Right lobe of liver (tissue), 6 donors: ENCODE measurements at regions not wholly inside any gene's neighbourhood (a gene's known extent, or its start where the extent isn't known, plus 50 kb on each side); places are given as distances from the start of the nearest gene placed in this dataset.
A peak's percentile ranks its signal among the peaks of the same experiment; 100 is the strongest.

Source experiments
- ATAC-seq, 4 donors: fragments of 200-7000 bp; cut with Tn5 transposase; one replicate each; pipeline ENCODE4 v1.9.1; 2020; ENCODE audit warnings: mild to moderate bottlenecking in 4 of 4, moderate library complexity in 4 of 4
- DNase-seq, 3 donors: peaks; one replicate each; pipeline ENCODE4 v3.0.0-alpha.2; 2020
- H3K27ac ChIP-seq, 3 donors: fragments of 200-600 bp; one replicate each; pipeline ENCODE4 v1.8.0; 2022
- H3K27me3 ChIP-seq, 2 donors: fragments of 200-600 bp; one replicate each; pipeline ENCODE4 v1.8.0; 2022
- H3K36me3 ChIP-seq, 4 donors: fragments of 200-600 bp; sonication (generic) in 1 of 4; one replicate each; pipeline versions ENCODE4 v1.5.1 to v1.8.0; 2017 to 2022; ENCODE audit warnings: control low read depth in 1 of 4
- H3K4me1 ChIP-seq, 4 donors: fragments of 200-600 bp; sonication (generic) in 1 of 4; one replicate each; pipeline versions ENCODE4 v1.5.1 to v1.8.0; 2017 to 2022; ENCODE audit warnings: control low read depth in 1 of 4
- H3K4me3 ChIP-seq, 3 donors: fragments of 200-600 bp; one replicate each; pipeline ENCODE4 v1.8.0; 2022
- H3K9me3 ChIP-seq, 4 donors: fragments of 200-600 bp; sonication (generic) in 1 of 4; one replicate each; pipeline versions ENCODE4 v1.5.1 to v1.8.0; 2017 to 2022; ENCODE audit warnings: control low read depth in 1 of 4
- CTCF ChIP-seq, 4 donors: fragments of 200-600 bp in 3 of 4; fragments of 450-650 bp in 1 of 4; IDR thresholded peaks; one replicate each; pipeline versions ENCODE4 v1.5.1 to v1.8.0; 2016 to 2022; ENCODE audit warnings: antibody characterized with exemption in 4 of 4, mild to moderate bottlenecking in 2 of 4
- POLR2A ChIP-seq: fragments of 450-650 bp; IDR thresholded peaks from one replicate; pipeline ENCODE4 v1.6.1; 2017; ENCODE audit warnings: antibody characterized with exemption, mild to moderate bottlenecking
- WGBS: methylation state at CpG from one replicate; pipeline ENCODE4 v1.1.6; 2018; ENCODE audit warnings: low coverage, low lambda C conversion rate; ENCODE audit not compliant: insufficient coverage; ENCODE audit errors: missing lambda C conversion rate; 5-methylcytosine and 5-hydroxymethylcytosine counted together
- intact Hi-C, 2 donors: fragments of 100-400 bp; cut with DNase I; formaldehyde crosslinking; loops; one replicate each; pipeline versions ENCODE4 v1.11.2 to v1.14.1; 2022
- donor health status: DM: no; HTN: yes; CAD: no.
- donor health status: DM: no; HTN: no; CAD: no.
- donor health status: DM: no; HTN: no; CAD: no.
- donor health status: DM: no; HTN: yes; CAD: no.
- donor health status: DM: no; HTN: yes; CAD: no.

- TF ChIP-seq POLR2A (no peak), CTCF (IDR thresholded peaks at IDR 0.05) (no peak)
Observed at GRCh38 chr1:60540141-60540540, 466.6 kb upstream of the C1orf87 start.

DNA sequence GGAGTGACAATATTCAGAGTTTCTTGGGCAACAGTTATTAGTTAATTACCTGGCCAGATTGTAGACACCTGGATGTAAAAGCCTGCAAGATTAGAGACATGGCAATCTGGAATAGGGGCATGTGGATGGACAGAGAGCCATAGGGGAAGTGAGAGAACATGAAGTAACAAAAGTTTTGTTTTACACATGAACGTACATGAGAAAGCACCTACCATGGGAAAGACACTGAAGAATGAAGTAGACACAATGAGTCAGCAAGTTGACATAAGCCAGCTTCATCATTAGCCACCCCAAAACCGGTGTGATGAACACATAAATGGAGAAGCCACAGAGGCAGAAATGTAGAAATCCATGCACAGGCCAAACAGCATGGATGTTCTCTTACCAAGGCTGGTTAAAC lies 462.1 kb upstream of the C1orf87 start:
- Histone ChIP-seq H3K4me3 (no peak overlapping the region), H3K4me1 (no peaks in the 10 kb centered on the region), H3K9me3 (no peaks in the 10 kb centered on the region), H3K27ac (no peak overlapping the region), H3K36me3 (no peaks in the 10 kb centered on the region), H3K27me3 (no peaks in the 10 kb centered on the region)
- intact Hi-C loops: no loop called here
- TF ChIP-seq POLR2A (no peak), CTCF (IDR thresholded peaks at IDR 0.05) (no peak)
- ATAC-seq (no peak), DNase-seq (no peak)
- 33% methylated on average over 1 of the region's 2 CpGs for WGBS

More at GRCh38 chr1:60540141-60540540, 466.6 kb upstream of the C1orf87 start:
- ATAC-seq (no peak), DNase-seq (peak in 1 of 3 donors; percentile 46)
- H3K9me3 ChIP-seq: no peaks in the 10 kb centered on the region
- intact Hi-C loops: no loop called here
- no peaks in the 10 kb centered on the region for H3K36me3 ChIP-seq
- H3K27ac ChIP-seq: no peak overlapping the region
- 61% methylated on average over 10 of the region's 12 CpGs for WGBS
- no peaks in the 10 kb centered on the region for H3K4me1 ChIP-seq
- H3K4me3 ChIP-seq: no peak overlapping the region
- no peaks in the 10 kb centered on the region for H3K27me3 ChIP-seq

DNA sequence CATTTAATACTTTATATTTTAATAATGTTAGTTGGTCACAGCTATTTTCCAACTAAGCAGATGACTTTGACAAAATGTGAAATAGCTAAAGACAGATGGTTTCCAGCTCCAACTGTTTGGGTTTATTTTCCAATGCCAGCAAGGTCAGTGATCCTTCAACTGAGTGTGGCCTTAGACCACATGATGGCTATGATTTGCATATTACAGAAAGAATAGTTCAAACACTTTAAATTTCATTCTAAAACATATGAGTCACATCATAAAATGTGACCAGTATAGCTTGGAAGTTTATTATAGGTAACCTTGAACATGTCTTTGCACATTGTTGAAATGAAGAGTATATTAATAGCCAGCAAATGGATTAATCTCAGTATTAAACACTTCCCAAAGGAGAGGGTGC lies 454.0 kb upstream of the C1orf87 start:
- TF ChIP-seq POLR2A (no peak), CTCF (IDR thresholded peaks at IDR 0.05) (no peak)
- Histone ChIP-seq H3K4me3 (no peak overlapping the region), H3K4me1 (no peaks in the 10 kb centered on the region), H3K9me3 (no peaks in the 10 kb centered on the region), H3K27me3 (no peaks in the 10 kb centered on the region), H3K36me3 (no peaks in the 10 kb centered on the region), H3K27ac (no peak overlapping the region)
- no peak for DNase-seq
- intact Hi-C loops: no loop called here
- ATAC-seq: no peak

DNA sequence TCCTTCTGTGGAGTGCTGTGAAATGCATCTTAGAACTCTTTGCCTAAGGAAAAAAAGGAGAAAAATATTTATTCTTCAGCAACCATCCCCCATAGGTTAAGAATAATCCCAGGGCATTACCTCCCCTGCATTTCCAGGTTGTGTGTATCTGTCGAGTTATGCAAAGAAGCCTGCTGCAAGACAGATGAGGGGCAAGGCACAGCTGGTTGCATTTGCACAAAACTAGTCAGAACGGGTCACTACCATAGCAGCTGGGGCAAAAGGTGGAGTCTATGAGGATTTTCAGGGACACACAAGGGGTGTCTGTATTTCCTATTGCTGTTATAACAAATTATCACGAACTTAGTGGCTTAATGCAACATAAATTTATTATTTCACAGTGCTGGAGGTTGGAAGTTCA lies 443.4 kb upstream of the C1orf87 start:
- no peaks in the 10 kb centered on the region for H3K36me3 ChIP-seq
- intact Hi-C loops: no loop called here
- TF ChIP-seq CTCF (IDR thresholded peaks at IDR 0.05): no peak
- no peak for TF ChIP-seq POLR2A
- H3K27me3 ChIP-seq: no peaks in the 10 kb centered on the region
- no peak overlapping the region for H3K4me3 ChIP-seq
- ATAC-seq: no peak
- no peaks in the 10 kb centered on the region for H3K9me3 ChIP-seq
- no peak for DNase-seq
- H3K27ac ChIP-seq: no peak overlapping the region
- H3K4me1 ChIP-seq: no peaks in the 10 kb centered on the region
- WGBS: 45% methylated on average over 3 of the region's 3 CpGs

DNA sequence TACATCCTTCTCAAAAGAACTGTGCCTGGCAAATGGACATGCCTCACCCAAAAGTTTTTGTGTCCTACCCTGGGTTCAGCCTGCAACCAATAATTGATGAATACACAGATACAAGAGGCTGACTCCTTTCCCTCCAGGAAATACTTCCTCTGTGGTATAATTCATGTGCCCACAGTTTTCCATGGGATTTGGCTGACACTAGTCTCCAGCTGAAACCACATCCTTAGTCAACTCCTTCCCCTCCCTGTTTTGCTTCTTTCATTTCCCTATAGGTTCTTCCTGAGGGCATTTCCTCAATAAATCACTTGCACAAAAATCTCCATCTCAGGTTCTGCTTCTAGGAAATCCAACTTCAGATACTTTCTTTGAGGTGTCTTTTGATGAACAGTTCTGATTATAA lies 436.6 kb upstream of the C1orf87 start:
- ATAC-seq: no peak
- H3K9me3 ChIP-seq: no peaks in the 10 kb centered on the region
- H3K4me1 ChIP-seq: no peaks in the 10 kb centered on the region

More for the DNA sequence above, 436.6 kb upstream of the C1orf87 start:
- Histone ChIP-seq H3K36me3 (no peaks in the 10 kb centered on the region), H3K4me3 (no peak overlapping the region), H3K27me3 (no peaks in the 10 kb centered on the region), H3K27ac (no peak overlapping the region)
- no peak for DNase-seq
- intact Hi-C loops: no loop called here
- TF ChIP-seq POLR2A (no peak), CTCF (IDR thresholded peaks at IDR 0.05) (no peak)
